GM10248 (cell line): ENCODE measurements at regions not wholly inside any gene's neighbourhood (a gene's known extent, or its start where the extent isn't known, plus 50 kb on each side); places are given as distances from the start of the nearest gene placed in this dataset.

Experiments used
- CTCF ChIA-PET: fragments of 300-600 bp; sonication (Branson Sonifier 250); formaldehyde crosslinking; extraction: SDS; loops from one replicate; lab custom pipeline; 2021; ENCODE audit warnings: antibody characterized with exemption; lab: Yijun Ruan, JAX
- POLR2A ChIA-PET: fragments of 350-650 bp; sonication (Branson Sonifier 250); formaldehyde crosslinking; extraction: SDS; loops from one replicate; lab custom pipeline; 2020; ENCODE audit warnings: antibody characterized with exemption; lab: Yijun Ruan, JAX
- DNase-seq: peaks from one replicate; pipeline ENCODE4 v3.0.0; 2012; ENCODE audit errors: extremely low spot score
- TF ChIP-seq, protein P1 (sequence below): IDR thresholded peaks from 2 replicates; pipeline ENCODE4 v1.5.1; 2012; ENCODE audit warnings: mild to moderate bottlenecking, low read depth; ENCODE audit errors: extremely low read depth, missing control alignments, control extremely low read depth

DNA sequence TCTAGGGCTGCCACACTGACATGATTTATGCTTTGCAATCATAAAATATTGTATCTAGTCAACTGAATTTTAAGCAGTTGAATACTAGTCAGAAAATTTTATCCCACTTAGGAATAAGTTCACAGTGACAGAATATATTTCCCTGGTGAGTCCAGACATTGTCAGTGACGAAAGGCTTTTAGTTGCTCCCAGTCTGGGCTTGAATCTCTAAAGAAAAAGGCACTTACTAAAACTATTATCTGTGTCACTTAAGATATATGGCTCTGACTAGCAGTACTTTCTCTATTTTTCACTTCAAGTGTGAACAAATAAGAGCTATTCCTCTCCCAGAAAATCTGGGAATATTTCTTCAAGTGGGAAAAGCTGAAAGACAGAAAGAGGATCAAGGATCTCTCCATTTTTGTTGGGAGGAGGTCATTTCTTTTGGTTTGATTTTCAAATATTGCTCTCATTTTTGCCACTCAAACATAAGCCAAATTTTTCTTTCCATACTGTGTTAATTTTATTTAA lies 1262.3 kb upstream of the USP15 start:
- TF ChIP-seq, protein P1, sequence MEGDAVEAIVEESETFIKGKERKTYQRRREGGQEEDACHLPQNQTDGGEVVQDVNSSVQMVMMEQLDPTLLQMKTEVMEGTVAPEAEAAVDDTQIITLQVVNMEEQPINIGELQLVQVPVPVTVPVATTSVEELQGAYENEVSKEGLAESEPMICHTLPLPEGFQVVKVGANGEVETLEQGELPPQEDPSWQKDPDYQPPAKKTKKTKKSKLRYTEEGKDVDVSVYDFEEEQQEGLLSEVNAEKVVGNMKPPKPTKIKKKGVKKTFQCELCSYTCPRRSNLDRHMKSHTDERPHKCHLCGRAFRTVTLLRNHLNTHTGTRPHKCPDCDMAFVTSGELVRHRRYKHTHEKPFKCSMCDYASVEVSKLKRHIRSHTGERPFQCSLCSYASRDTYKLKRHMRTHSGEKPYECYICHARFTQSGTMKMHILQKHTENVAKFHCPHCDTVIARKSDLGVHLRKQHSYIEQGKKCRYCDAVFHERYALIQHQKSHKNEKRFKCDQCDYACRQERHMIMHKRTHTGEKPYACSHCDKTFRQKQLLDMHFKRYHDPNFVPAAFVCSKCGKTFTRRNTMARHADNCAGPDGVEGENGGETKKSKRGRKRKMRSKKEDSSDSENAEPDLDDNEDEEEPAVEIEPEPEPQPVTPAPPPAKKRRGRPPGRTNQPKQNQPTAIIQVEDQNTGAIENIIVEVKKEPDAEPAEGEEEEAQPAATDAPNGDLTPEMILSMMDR, result no peak
- ChIA-PET CTCF (interaction anchor here (1.5 to 1.7 kb wide), 2 partner anchors 10 to 20 kb away, joined by 4 to 8 read pairs; no protein-coding TSS in a partner anchor), POLR2A (no interaction called here)
- DNase-seq, result no peak

DNA sequence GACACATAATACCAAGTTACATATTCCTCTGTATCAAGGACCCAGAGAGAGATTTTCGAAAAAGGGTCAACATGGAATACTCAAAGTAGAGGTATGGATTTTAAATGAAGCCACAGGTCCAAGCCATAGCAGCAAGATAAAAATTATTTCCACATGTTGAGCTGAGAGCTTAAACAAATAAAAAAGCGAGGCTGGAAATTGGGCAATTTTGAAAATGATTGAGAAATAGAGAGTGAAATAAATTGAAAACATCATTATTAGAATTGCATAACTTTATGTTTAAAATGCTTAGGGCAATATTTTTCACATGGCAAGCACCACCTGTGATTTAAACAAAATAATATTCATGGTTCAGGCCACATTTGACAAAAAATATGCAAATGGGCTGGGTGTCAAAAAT lies 1251.0 kb upstream of the USP15 start:
- DNase-seq, result no peak
- ChIA-PET CTCF (interaction anchor here (1.7 kb wide), 1 partner anchor 12 kb away, joined by 8 read pairs; no protein-coding TSS in a partner anchor), POLR2A (no interaction called here)
- TF ChIP-seq, protein P1, result no peak

DNA sequence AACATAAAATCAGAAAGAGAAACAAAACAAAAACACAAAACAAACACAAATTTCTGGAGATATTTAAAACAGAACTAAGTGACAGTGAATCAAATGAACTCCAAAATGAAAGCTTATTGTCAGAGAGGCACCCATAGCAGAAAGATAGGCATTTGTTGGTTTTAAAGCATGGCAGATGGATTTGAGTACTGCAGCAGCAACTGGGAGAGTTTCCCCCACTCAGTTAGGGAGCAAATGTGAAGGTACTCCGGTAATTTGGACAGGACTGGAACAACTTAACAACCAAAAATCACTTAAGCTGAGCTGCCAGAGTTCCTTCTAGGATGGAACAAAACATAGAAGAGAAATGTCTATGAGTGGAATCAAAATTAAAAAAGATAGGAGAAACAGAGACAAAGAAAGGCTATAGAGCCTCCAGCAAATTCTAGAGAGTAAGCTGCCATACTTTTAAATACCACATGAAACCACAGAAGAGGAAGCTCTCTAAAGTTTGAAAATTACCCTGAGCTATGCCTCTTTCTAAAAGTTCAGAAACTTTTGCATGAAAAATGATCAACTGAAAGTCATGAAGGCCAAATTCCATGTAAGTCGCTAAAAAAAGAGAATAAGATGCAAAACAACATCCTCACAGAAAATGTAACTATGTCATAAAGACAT lies 1248.3 kb upstream of the USP15 start:
- POLR2A ChIA-PET, result no interaction called here

GRCh38 chr12:61018571-61018970 lies 1241.6 kb upstream of the USP15 start:
- ChIA-PET CTCF (interaction anchor here (1.3 kb wide), 1 partner anchor 48 kb away, joined by 3 read pairs; no protein-coding TSS in a partner anchor), POLR2A (no interaction called here)
- TF ChIP-seq, protein P1, result no peak
- DNase-seq, result peak; percentile 5

More for the DNA sequence above, 1248.3 kb upstream of the USP15 start:
- CTCF ChIA-PET, result no interaction called here
- DNase-seq, result no peak
- TF ChIP-seq, protein P1, result no peak

DNA sequence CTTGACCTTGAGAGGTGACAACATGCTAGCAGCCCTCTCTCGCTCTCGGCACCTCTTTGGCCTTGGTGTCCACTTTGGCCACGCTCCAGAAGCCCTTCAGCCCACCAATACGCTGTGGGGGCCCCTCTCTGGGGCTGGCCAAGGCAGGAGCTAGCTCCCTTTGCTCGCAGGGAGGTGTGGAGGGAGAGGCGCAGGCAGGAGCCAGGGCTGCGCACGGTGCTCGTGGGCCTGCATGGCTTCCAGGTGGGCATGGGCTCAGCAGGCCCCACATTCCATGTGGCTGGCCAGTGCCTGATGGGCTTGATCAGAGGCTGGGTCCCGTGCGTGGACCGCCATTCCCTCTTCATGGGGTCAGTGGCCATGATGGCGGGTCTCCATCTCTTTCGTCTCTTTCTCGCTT lies 1237.0 kb upstream of the USP15 start:
- TF ChIP-seq, protein P1, result no peak
- POLR2A ChIA-PET, result no interaction called here
- no peak for DNase-seq
- CTCF ChIA-PET, result no interaction called here

DNA sequence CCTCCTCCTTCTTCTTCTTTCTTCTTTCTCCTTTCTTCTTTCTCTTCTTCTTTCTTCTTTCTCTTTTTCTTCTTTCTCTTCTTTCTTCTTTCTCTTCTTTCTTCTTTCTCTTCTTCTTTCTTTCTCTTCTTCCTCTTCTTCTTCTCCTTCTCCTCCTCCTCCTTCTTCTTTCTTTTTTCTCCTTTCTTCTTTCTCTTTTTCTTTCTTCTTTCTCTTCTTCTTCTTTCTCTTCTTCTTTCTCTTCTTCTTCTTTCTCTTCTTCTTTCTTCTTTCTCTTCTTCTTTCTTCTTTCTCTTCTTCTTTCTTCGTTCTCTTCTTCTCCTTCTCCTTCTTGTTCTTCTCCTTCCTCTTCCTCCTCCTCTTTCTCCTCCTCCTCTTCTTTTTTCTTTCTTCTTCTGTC lies 1230.7 kb upstream of the USP15 start:
- POLR2A ChIA-PET, result no interaction called here
- TF ChIP-seq, protein P1, result no peak
- DNase-seq, result no peak
- CTCF ChIA-PET, result no interaction called here
